ENCODE measurements at regions not wholly inside any gene's neighbourhood (a gene's known extent, or its start where the extent isn't known, plus 50 kb on each side); places are given as distances from the start of the nearest gene placed in this dataset.
"Not testable (repeated sequence)": the region's sequence is repeated elsewhere in the genome, so short reads cannot be mapped to it uniquely, and the experiment has no call there.

GRCh38 chr22:11253000-11253511 lies 4274.9 kb upstream of the OR11H1 start:
- DNase-seq, result peak in 15 of 42 donors; percentile 1 to 31 (median 10)
- intact Hi-C loops (cut with DNase I), result no loop called here

GRCh38 chr22:11270981-11271380 lies 4257.0 kb upstream of the OR11H1 start:
- DNase-seq; intact Hi-C loops (cut with DNase I): not testable (repeated sequence)

GRCh38 chr22:11285116-11285838 lies 4242.7 kb upstream of the OR11H1 start:
- intact Hi-C loops (cut with DNase I), result not testable (repeated sequence)
- DNase-seq, result peak in 27 of 42 donors; percentile 20 to 64 (median 46)

GRCh38 chr22:11285839-11286205 lies 4242.2 kb upstream of the OR11H1 start:
- intact Hi-C loops (cut with DNase I); DNase-seq: not testable (repeated sequence)

GRCh38 chr22:11288246-11289220 lies 4239.5 kb upstream of the OR11H1 start:
- intact Hi-C loops (cut with DNase I); DNase-seq: not testable (repeated sequence)

- intact Hi-C loops (cut with DNase I); DNase-seq: not testable (repeated sequence)
Observed at GRCh38 chr22:11298126-11298893, 4229.7 kb upstream of the OR11H1 start.

- DNase-seq; intact Hi-C loops (cut with DNase I): not testable (repeated sequence)
Observed at GRCh38 chr22:11302427-11302826, 4225.6 kb upstream of the OR11H1 start.

- intact Hi-C loops (cut with DNase I); DNase-seq: not testable (repeated sequence)
Observed at GRCh38 chr22:11302904-11303303, 4225.1 kb upstream of the OR11H1 start.

- DNase-seq; intact Hi-C loops (cut with DNase I): not testable (repeated sequence)
Observed at GRCh38 chr22:11305179-11305578, 4222.8 kb upstream of the OR11H1 start.

GRCh38 chr22:11306933-11307518 lies 4221.0 kb upstream of the OR11H1 start:
- DNase-seq; intact Hi-C loops (cut with DNase I): not testable (repeated sequence)

GRCh38 chr22:11307998-11308397 lies 4220.0 kb upstream of the OR11H1 start:
- intact Hi-C loops (cut with DNase I), result no loop called here
- DNase-seq, result no peak

- not testable (repeated sequence) for DNase-seq
Observed at GRCh38 chr22:11309777-11310176, 4218.2 kb upstream of the OR11H1 start.

GRCh38 chr22:11310647-11311046 lies 4217.3 kb upstream of the OR11H1 start:
- DNase-seq; intact Hi-C loops (cut with DNase I): not testable (repeated sequence)

More at GRCh38 chr22:11309777-11310176, 4218.2 kb upstream of the OR11H1 start:
- intact Hi-C loops (cut with DNase I), result not testable (repeated sequence)

GRCh38 chr22:11312640-11313039 lies 4215.4 kb upstream of the OR11H1 start:
- DNase-seq; intact Hi-C loops (cut with DNase I): not testable (repeated sequence)

GRCh38 chr22:11313040-11313759 lies 4214.8 kb upstream of the OR11H1 start:
- intact Hi-C loops (cut with DNase I); DNase-seq: not testable (repeated sequence)

GRCh38 chr22:11318633-11319032 lies 4209.4 kb upstream of the OR11H1 start:
- intact Hi-C loops (cut with DNase I); DNase-seq: not testable (repeated sequence)

GRCh38 chr22:11324439-11325037 lies 4203.5 kb upstream of the OR11H1 start:
- intact Hi-C loops (cut with DNase I); DNase-seq: not testable (repeated sequence)

Measured in head of caudate nucleus (tissue), 42 donors.